Mesendoderm (in vitro differentiated cells): ENCODE measurements at regions not wholly inside any gene's neighbourhood (a gene's known extent, or its start where the extent isn't known, plus 50 kb on each side); places are given as distances from the start of the nearest gene placed in this dataset.

ENCODE experiments used
- DNase-seq: peaks from one replicate; pipeline ENCODE4 v3.0.0; 2013
- H2AK5ac ChIP-seq: 2 replicates; pipeline ENCODE4 v1.6.1; 2013; ENCODE audit warnings: low read length, inconsistent platforms
- H2BK120ac ChIP-seq: 2 replicates; pipeline ENCODE4 v1.6.1; 2013; ENCODE audit warnings: low read depth, mild to moderate bottlenecking, low read length, moderate library complexity, mixed read lengths
- H2BK15ac ChIP-seq: replicated peaks from 2 replicates; pipeline ENCODE4 v1.6.1; 2013; ENCODE audit warnings: low read depth, mild to moderate bottlenecking, moderate library complexity
- H2BK5ac ChIP-seq: 2 replicates; pipeline ENCODE4 v1.6.1; 2013; ENCODE audit warnings: low read length, inconsistent platforms
- H3K18ac ChIP-seq: 2 replicates; pipeline ENCODE4 v1.6.1; 2013; ENCODE audit warnings: mild to moderate bottlenecking, low read length, mixed read lengths
- H3K23ac ChIP-seq: one replicate; pipeline ENCODE4 v1.6.1; 2013; ENCODE audit warnings: low read length
- H3K27ac ChIP-seq: 2 replicates; pipeline ENCODE4 v1.5.1; 2013; ENCODE audit warnings: low read depth, mild to moderate bottlenecking, inconsistent platforms, low read length, moderate library complexity
- H3K27me3 ChIP-seq: 2 replicates; pipeline ENCODE4 v1.6.1; 2013; ENCODE audit warnings: low read length, control low read depth, mild to moderate bottlenecking, inconsistent platforms; ENCODE audit not compliant: insufficient read depth, poor library complexity
- H3K36me3 ChIP-seq: 2 replicates; pipeline ENCODE4 v1.6.1; 2013; ENCODE audit warnings: low read length, inconsistent platforms; ENCODE audit not compliant: control insufficient read depth, insufficient read depth
- H3K4ac ChIP-seq: one replicate; pipeline ENCODE4 v1.6.1; 2013; ENCODE audit warnings: low read depth, mild to moderate bottlenecking, low read length, moderate library complexity
- H3K4me1 ChIP-seq: 2 replicates; pipeline ENCODE4 v1.6.1; 2013; ENCODE audit warnings: low read depth, low read length, inconsistent platforms; ENCODE audit not compliant: control insufficient read depth
- H3K4me2 ChIP-seq: 2 replicates; pipeline ENCODE4 v1.6.1; 2013; ENCODE audit warnings: low read length
- H3K4me3 ChIP-seq: 2 replicates; pipeline ENCODE4 v1.5.1; 2013; ENCODE audit warnings: mild to moderate bottlenecking, low read length
- H3K56ac ChIP-seq: one replicate; pipeline ENCODE4 v1.6.1; 2013; ENCODE audit warnings: low read length
- H3K79me1 ChIP-seq: 2 replicates; pipeline ENCODE4 v1.6.1; 2013; ENCODE audit warnings: low read length, inconsistent platforms
- H3K79me2 ChIP-seq: 2 replicates; pipeline ENCODE4 v1.6.1; 2013; ENCODE audit warnings: mild to moderate bottlenecking, low read length; ENCODE audit not compliant: control insufficient read depth, insufficient read depth
- H3K9ac ChIP-seq: 2 replicates; pipeline ENCODE4 v1.6.1; 2013; ENCODE audit warnings: low read length, inconsistent platforms
- H4K5ac ChIP-seq: one replicate; pipeline ENCODE4 v1.6.1; 2013; ENCODE audit warnings: low read length
- H4K8ac ChIP-seq: one replicate; pipeline ENCODE4 v1.6.1; 2013; ENCODE audit warnings: low read depth, mild to moderate bottlenecking, control low read depth, low read length, moderate library complexity
- WGBS: extraction: QIAGEN DNeasy Blood & Tissue Kit; methylation state at CpG from one replicate; pipeline ENCODE4 v1.1.7; 2013; ENCODE audit warnings: low lambda C conversion rate, missing lambda C conversion rate; ENCODE audit not compliant: insufficient coverage; ENCODE audit errors: extremely low coverage; 5-methylcytosine and 5-hydroxymethylcytosine counted together

DNA sequence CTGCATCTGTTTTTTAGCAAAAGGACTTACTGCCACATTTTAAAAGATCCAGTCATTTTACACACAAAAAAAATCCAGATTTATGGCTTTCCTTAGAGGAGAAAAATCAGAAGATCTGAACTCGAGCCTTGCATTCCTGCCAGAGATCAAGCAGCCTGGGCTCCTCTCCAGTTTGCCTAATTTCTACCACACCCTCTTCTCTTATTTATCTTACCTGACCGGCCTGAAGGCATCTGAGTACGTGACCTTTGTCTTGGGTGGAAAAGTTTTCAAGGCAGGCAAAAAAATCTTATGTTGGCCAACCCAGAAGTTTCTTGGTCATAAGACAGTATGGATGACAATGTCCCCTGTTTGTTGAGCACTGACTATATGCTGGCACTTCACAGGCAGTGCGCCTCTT lies 60.3 kb downstream of the CHRD start:
- H3K4me1 ChIP-seq, result no peaks in the 10 kb centered on the region
- no peak overlapping the region for H4K5ac ChIP-seq
- no peak overlapping the region for H2BK5ac ChIP-seq
- no peaks in the 10 kb centered on the region for H3K79me1 ChIP-seq
- no peak overlapping the region for H3K4ac ChIP-seq
- no peak overlapping the region for H3K23ac ChIP-seq
- H3K79me2 ChIP-seq, result no peaks in the 10 kb centered on the region
- no peaks in the 10 kb centered on the region for H3K36me3 ChIP-seq
- no peak overlapping the region for H3K4me3 ChIP-seq
- no peaks in the 10 kb centered on the region for H3K27me3 ChIP-seq
- no CpG with 5 or more reads among the region's 4 CpGs for WGBS
- H2BK120ac ChIP-seq, result no peak overlapping the region
- H2AK5ac ChIP-seq, result no peak overlapping the region
- no peak overlapping the region for H3K4me2 ChIP-seq
- no peak overlapping the region for H4K8ac ChIP-seq
- H3K9ac ChIP-seq, result no peak overlapping the region
- H3K18ac ChIP-seq, result no peak overlapping the region
- H2BK15ac ChIP-seq, result no peak overlapping the region
- no peak for DNase-seq
- no peak overlapping the region for H3K56ac ChIP-seq
- no peak overlapping the region for H3K27ac ChIP-seq

DNA sequence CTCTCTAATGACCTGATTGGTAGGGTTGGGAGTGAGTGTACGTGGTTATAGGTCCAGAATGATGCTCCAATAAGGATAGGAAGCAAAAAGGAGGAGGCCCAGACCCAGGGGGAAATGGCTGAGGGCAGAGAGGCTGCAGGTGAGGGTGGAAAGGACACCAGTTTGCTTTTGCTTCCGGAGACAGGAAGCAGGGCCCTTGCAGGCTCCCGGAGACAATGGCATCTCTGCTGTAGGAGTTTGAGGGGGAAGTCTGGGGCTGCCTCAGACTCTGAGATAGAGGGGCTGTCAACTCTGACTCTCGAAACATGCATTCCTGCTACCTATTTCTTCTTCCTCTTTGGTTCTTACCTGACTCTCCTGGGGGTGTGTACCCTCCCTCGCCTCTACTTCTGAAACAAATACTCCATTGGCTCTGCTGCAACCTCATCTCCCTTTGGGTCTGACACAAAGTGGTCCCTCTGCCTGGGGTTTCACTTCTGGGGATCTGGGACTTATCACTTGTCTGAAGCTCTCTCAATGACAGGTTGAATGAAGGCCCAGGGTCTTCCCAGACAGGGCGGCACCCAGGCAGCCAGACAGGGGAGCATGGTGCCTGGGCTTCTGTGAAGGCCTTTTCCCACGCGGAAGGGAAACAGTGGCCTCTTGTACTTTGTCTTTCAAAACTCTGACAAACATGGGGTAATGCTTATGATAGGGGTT lies 61.5 kb downstream of the CHRD start:
- Histone ChIP-seq H3K27ac (no peak overlapping the region), H4K8ac (no peak overlapping the region), H3K23ac (no peak overlapping the region), H3K4me3 (no peak overlapping the region), H2AK5ac (no peak overlapping the region), H3K27me3 (no peaks in the 10 kb centered on the region), H3K9ac (no peak overlapping the region), H3K79me2 (no peaks in the 10 kb centered on the region), H3K18ac (no peak overlapping the region), H3K36me3 (no peaks in the 10 kb centered on the region), H3K4me1 (no peaks in the 10 kb centered on the region), H2BK5ac (no peak overlapping the region), H3K79me1 (no peaks in the 10 kb centered on the region), H3K56ac (no peak overlapping the region), H3K4me2 (no peak overlapping the region), H4K5ac (no peak overlapping the region), H2BK15ac (no peak overlapping the region), H2BK120ac (no peak overlapping the region), H3K4ac (no peak overlapping the region)
- no peak for DNase-seq
- no CpG with 5 or more reads among the region's 8 CpGs for WGBS

DNA sequence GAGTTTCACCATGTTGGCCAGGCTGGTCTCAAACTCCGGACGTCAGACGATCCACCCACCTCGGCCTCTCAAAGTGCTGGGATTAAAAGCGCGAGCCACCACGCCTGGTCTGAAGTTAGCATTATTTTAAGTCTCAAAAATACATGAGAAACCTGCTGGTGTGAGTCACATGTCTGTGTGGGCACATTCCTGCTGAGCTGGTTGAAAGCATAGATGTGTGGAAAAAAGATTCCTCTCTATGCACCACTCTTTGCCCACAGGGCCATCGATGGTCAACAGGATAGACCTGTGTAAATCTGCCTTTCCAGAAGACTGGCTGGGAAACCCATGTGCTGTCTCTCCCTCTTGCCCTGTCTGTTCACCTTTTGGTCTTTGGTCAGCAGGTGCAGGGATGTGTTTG lies 63.5 kb downstream of the CHRD start:
- Histone ChIP-seq H3K27ac (no peak overlapping the region), H3K18ac (no peak overlapping the region), H2AK5ac (no peak overlapping the region), H3K36me3 (no peaks in the 10 kb centered on the region), H2BK120ac (no peak overlapping the region), H3K4me1 (no peaks in the 10 kb centered on the region), H3K4me2 (no peak overlapping the region), H3K4ac (no peak overlapping the region), H2BK5ac (no peak overlapping the region), H3K27me3 (no peaks in the 10 kb centered on the region), H3K79me1 (no peaks in the 10 kb centered on the region), H3K4me3 (no peak overlapping the region), H4K5ac (no peak overlapping the region), H2BK15ac (no peak overlapping the region), H3K56ac (no peak overlapping the region), H3K23ac (no peak overlapping the region), H3K9ac (no peak overlapping the region), H3K79me2 (no peaks in the 10 kb centered on the region), H4K8ac (no peak overlapping the region)
- WGBS, result no CpG with 5 or more reads among the region's 8 CpGs
- DNase-seq, result no peak

DNA sequence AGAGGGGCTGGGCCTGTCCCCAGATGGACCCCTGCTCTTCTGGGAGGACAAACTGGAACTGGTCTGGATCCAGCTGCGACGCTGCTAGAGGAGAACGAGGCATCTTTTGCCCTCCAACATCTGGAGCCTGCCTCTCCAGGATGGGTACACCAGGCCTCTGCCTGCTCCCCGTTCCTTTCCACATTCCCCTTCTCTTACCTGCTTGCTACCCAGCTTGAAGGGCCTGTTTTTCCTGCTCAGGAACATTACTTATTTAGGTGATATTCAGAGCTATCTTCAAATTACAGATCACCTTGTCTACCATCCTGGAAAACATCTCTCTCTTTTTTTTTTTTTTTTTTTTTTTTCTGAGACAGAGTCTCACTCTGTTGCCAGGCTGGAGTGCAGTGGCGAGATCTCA lies 64.0 kb downstream of the CHRD start:
- H3K4me1 ChIP-seq, result no peaks in the 10 kb centered on the region
- no peaks in the 10 kb centered on the region for H3K27me3 ChIP-seq
- H3K4me2 ChIP-seq, result no peak overlapping the region
- H2AK5ac ChIP-seq, result no peak overlapping the region
- no peak overlapping the region for H3K27ac ChIP-seq
- H3K36me3 ChIP-seq, result no peaks in the 10 kb centered on the region
- no peak overlapping the region for H3K9ac ChIP-seq
- no peak overlapping the region for H2BK120ac ChIP-seq
- no peak overlapping the region for H3K4ac ChIP-seq
- H2BK5ac ChIP-seq, result no peak overlapping the region
- H3K79me1 ChIP-seq, result no peaks in the 10 kb centered on the region
- no peak overlapping the region for H4K8ac ChIP-seq
- DNase-seq, result no peak
- H3K56ac ChIP-seq, result no peak overlapping the region
- H3K79me2 ChIP-seq, result no peaks in the 10 kb centered on the region
- H2BK15ac ChIP-seq, result no peak overlapping the region
- H3K4me3 ChIP-seq, result no peak overlapping the region
- no peak overlapping the region for H4K5ac ChIP-seq
- WGBS, result no CpG with 5 or more reads among the region's 5 CpGs
- no peak overlapping the region for H3K23ac ChIP-seq
- H3K18ac ChIP-seq, result no peak overlapping the region

DNA sequence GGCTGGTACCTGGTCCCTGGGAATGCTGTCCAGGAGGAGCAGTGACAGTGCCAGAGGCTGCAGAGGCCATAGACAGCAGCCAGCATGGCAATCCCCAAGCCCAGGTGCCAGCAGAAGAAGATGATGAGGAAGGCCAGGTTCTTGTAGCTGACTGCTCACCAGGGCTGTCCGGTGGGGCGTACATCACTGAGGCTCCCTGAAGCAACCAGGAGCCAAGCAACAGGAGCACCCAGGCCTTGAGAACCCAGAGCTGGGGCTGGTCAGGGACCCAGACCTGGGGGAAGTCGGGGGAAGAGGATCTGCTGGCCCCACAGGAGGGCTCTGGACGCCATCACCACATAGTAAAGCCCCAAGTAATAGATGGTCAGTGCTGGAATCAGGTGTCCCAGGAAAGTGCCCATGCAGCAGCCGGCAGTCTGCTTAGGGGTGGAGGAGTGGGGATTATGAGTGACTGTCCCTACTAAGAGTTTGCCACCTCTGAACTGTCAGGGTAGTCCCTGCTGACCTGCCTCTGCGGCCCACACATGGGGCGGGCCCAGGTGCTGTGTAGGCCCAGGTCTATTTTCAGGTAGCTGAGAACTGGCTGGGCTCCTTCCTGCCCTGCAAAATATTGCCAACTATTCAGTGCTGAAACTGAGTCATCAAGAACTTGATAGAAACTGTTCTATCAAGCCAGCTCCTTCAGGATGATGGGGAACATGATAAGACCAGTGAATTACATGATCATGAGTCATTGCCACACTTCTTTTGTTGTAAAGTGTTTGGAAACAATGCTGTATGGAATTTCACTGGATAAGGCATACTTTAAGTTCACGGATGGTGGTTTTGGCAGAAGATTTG lies 68.7 kb downstream of the CHRD start:
- H2BK5ac ChIP-seq, result no peak overlapping the region
- DNase-seq, result peak; percentile 76
- no peak overlapping the region for H3K4me3 ChIP-seq
- H3K27me3 ChIP-seq, result no peaks in the 10 kb centered on the region
- no peak overlapping the region for H3K4me2 ChIP-seq
- H3K79me1 ChIP-seq, result no peaks in the 10 kb centered on the region
- H4K5ac ChIP-seq, result no peak overlapping the region
- no peak overlapping the region for H2BK15ac ChIP-seq
- no peaks in the 10 kb centered on the region for H3K79me2 ChIP-seq
- H3K56ac ChIP-seq, result no peak overlapping the region
- H3K4me1 ChIP-seq, result no peaks in the 10 kb centered on the region
- H2AK5ac ChIP-seq, result no peak overlapping the region
- H4K8ac ChIP-seq, result no peak overlapping the region
- H3K27ac ChIP-seq, result no peak overlapping the region
- no peak overlapping the region for H3K18ac ChIP-seq
- no CpG with 5 or more reads among the region's 8 CpGs for WGBS
- no peak overlapping the region for H3K9ac ChIP-seq
- H2BK120ac ChIP-seq, result no peak overlapping the region
- H3K36me3 ChIP-seq, result no peaks in the 10 kb centered on the region
- no peak overlapping the region for H3K4ac ChIP-seq
- H3K23ac ChIP-seq, result no peak overlapping the region
